ENCODE measurements at regions not wholly inside any gene's neighbourhood (a gene's known extent, or its start where the extent isn't known, plus 50 kb on each side); places are given as distances from the start of the nearest gene placed in this dataset.

- no peak for TF ChIP-seq FOXP2 (optimal IDR thresholded peaks at IDR 0.05; ENCODE audit: control extremely low read depth, extremely low read length, insufficient read depth)
- TF ChIP-seq POLR2AphosphoS5 (IDR thresholded peaks at IDR 0.05; ENCODE audit: borderline replicate concordance, low read depth, low read length) = no peak
Observed at GRCh38 chr21:32184065-32184464, 94.8 kb downstream of the MIS18A start.

All from SK-N-MC (cell line).